Gastroesophageal sphincter (tissue), 4 donors: ENCODE measurements at regions not wholly inside any gene's neighbourhood (a gene's known extent, or its start where the extent isn't known, plus 50 kb on each side); places are given as distances from the start of the nearest gene placed in this dataset.
"Not testable (repeated sequence)": the region's sequence is repeated elsewhere in the genome, so short reads cannot be mapped to it uniquely, and the experiment has no call there.

ENCODE experiments used
- ATAC-seq: fragments of 150-250 bp; one replicate; pipeline ENCODE4 v1.9.1; 2016; ENCODE audit warnings: mild to moderate bottlenecking, moderate library complexity
- H3K27ac ChIP-seq, 4 donors: fragments of 200-600 bp; sonication (generic) in 3 of 4; 1 replicate in 3 of 4; 2 replicates in 1 of 4; pipeline ENCODE4 v1.5.1; 2016 to 2019
- H3K27me3 ChIP-seq: fragments of 200-600 bp; sonication (generic); one replicate; pipeline ENCODE4 v1.5.1; 2019
- H3K36me3 ChIP-seq, 2 donors: fragments of 200-600 bp; sonication (generic); one replicate each; pipeline ENCODE4 v1.5.1; 2019; ENCODE audit warnings: control low read depth in 1 of 2
- H3K4me1 ChIP-seq, 3 donors: fragments of 200-600 bp; sonication (generic); 1 replicate in 2 of 3; 2 replicates in 1 of 3; pipeline ENCODE4 v1.5.1; 2016 to 2019; ENCODE audit warnings: control low read depth in 2 of 3
- H3K4me3 ChIP-seq, 2 donors: fragments of 200-600 bp; sonication (generic); one replicate each; pipeline ENCODE4 v1.5.1; 2019; ENCODE audit warnings: mild to moderate bottlenecking in 1 of 2, moderate library complexity in 1 of 2
- H3K9me3 ChIP-seq, 3 donors: fragments of 200-600 bp; sonication (generic); one replicate each; pipeline ENCODE4 v1.5.1; 2017 to 2019; ENCODE audit warnings: control low read depth in 2 of 3
- EP300 ChIP-seq: sonication (generic); formaldehyde crosslinking; IDR thresholded peaks from one replicate; pipeline ENCODE4 v1.6.1; 2017; ENCODE audit warnings: antibody characterized with exemption, mild to moderate bottlenecking
- POLR2A ChIP-seq, 2 donors: fragments of 450-650 bp; IDR thresholded peaks; one replicate each; pipeline ENCODE4 v1.6.1; 2017; ENCODE audit warnings: antibody characterized with exemption in 2 of 2, mild to moderate bottlenecking in 2 of 2, moderate library complexity in 1 of 2
- POLR2AphosphoS5 ChIP-seq: sonication (generic); formaldehyde crosslinking; IDR thresholded peaks from one replicate; pipeline ENCODE4 v1.6.1; 2017; ENCODE audit warnings: antibody characterized with exemption
- WGBS, 2 donors: methylation state at CpG; one replicate each; pipeline ENCODE4 v1.1.5; 2018; ENCODE audit warnings: low coverage in 1 of 2; 5-methylcytosine and 5-hydroxymethylcytosine counted together
- TF ChIP-seq, protein P1 (sequence below), 4 experiments: fragments of 200-600 bp in 2 of 4; fragments of 450-650 bp in 2 of 4; sonication (generic) in 1 of 4; IDR thresholded peaks; one replicate each; pipeline ENCODE4 v1.5.1; 2017 to 2019; ENCODE audit warnings: antibody characterized with exemption in 4 of 4, mild to moderate bottlenecking in 2 of 4, moderate library complexity in 2 of 4

- Histone ChIP-seq H3K9me3 (no peaks in the 10 kb centered on the region), H3K36me3 (no peaks in the 10 kb centered on the region), H3K27me3 (no peaks in the 10 kb centered on the region), H3K4me1 (no peaks in the 10 kb centered on the region), H3K4me3 (no peak overlapping the region), H3K27ac (no peak overlapping the region)
- no peak for ATAC-seq
- TF ChIP-seq EP300: no peak
- TF ChIP-seq, protein P1, sequence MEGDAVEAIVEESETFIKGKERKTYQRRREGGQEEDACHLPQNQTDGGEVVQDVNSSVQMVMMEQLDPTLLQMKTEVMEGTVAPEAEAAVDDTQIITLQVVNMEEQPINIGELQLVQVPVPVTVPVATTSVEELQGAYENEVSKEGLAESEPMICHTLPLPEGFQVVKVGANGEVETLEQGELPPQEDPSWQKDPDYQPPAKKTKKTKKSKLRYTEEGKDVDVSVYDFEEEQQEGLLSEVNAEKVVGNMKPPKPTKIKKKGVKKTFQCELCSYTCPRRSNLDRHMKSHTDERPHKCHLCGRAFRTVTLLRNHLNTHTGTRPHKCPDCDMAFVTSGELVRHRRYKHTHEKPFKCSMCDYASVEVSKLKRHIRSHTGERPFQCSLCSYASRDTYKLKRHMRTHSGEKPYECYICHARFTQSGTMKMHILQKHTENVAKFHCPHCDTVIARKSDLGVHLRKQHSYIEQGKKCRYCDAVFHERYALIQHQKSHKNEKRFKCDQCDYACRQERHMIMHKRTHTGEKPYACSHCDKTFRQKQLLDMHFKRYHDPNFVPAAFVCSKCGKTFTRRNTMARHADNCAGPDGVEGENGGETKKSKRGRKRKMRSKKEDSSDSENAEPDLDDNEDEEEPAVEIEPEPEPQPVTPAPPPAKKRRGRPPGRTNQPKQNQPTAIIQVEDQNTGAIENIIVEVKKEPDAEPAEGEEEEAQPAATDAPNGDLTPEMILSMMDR (IDR thresholded peaks at IDR 0.05): no peak
- 60 to 69% methylated on average over 1 of the region's 1 CpG for WGBS, 2 donors
These were observed 121.3 kb upstream of the CTSV start for GRCh38 chr9:97160255-97160654.

GRCh38 chr9:97158722-97159121 is 119.8 kb upstream of the CTSV start:
- 92 to 94% methylated on average over 3 of the region's 3 CpGs for WGBS, 2 donors

GRCh38 chr9:97155441-97155840 is 116.5 kb upstream of the CTSV start:
- H3K4me3 ChIP-seq, H3K36me3 ChIP-seq, H3K27me3 ChIP-seq, H3K4me1 ChIP-seq, H3K9me3 ChIP-seq, H3K27ac ChIP-seq, ATAC-seq: not testable (repeated sequence)
- 100% methylated on average over 1 of the region's 5 CpGs; no CpG with 5 or more reads in 1 of the 2 donors for WGBS, 2 donors

More at GRCh38 chr9:97158722-97159121, 119.8 kb upstream of the CTSV start:
- not testable (repeated sequence) for ATAC-seq, H3K9me3 ChIP-seq, H3K4me3 ChIP-seq, H3K27me3 ChIP-seq, H3K27ac ChIP-seq, H3K36me3 ChIP-seq, H3K4me1 ChIP-seq

DNA sequence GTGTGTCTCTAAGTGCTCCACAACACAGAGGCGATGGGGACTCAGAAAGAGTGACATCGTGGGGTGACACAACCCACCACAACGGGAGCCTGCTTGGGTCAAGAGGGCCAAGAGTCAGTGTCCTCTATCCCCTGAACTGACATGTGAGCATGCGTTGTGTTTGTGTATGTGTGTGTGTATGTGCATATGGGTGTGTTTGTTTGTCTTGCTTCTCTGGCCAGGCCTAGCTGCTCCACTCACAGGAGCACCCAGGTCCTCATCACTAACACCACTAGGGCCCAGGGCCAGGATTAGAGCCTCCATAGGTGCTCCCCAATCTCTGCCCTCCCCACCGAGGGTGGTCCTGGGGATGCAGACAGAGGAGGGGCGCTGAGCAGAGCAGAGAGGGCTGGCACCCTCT is 115.0 kb upstream of the CTSV start:
- Histone ChIP-seq H3K27me3 (no peaks in the 10 kb centered on the region), H3K36me3 (no peaks in the 10 kb centered on the region), H3K27ac (no peak overlapping the region), H3K4me1 (no peaks in the 10 kb centered on the region), H3K4me3 (no peak overlapping the region), H3K9me3 (no peaks in the 10 kb centered on the region)
- TF ChIP-seq, protein P1 (IDR thresholded peaks at IDR 0.05): no peak
- no peak for TF ChIP-seq POLR2AphosphoS5
- no peak for TF ChIP-seq EP300
- no peak for TF ChIP-seq POLR2A (IDR thresholded peaks at IDR 0.05)
- WGBS, 2 donors: 90 to 100% methylated on average over 1 to 4 of the region's 6 CpGs
- no peak for ATAC-seq

- H3K36me3 ChIP-seq, ATAC-seq, H3K27ac ChIP-seq, H3K27me3 ChIP-seq, H3K4me3 ChIP-seq, H3K4me1 ChIP-seq, H3K9me3 ChIP-seq: not testable (repeated sequence)
- WGBS, 2 donors: 88% methylated on average over 3 of the region's 5 CpGs; no CpG with 5 or more reads in 1 of the 2 donors
These were observed 114.2 kb upstream of the CTSV start for GRCh38 chr9:97153160-97153559.

GRCh38 chr9:97150471-97150870 is 111.5 kb upstream of the CTSV start:
- not testable (repeated sequence) for H3K27me3 ChIP-seq, H3K9me3 ChIP-seq, H3K36me3 ChIP-seq, H3K4me3 ChIP-seq, H3K4me1 ChIP-seq, ATAC-seq, H3K27ac ChIP-seq
- WGBS, 2 donors: 96 to 100% methylated on average over 1 to 2 of the region's 2 CpGs

DNA sequence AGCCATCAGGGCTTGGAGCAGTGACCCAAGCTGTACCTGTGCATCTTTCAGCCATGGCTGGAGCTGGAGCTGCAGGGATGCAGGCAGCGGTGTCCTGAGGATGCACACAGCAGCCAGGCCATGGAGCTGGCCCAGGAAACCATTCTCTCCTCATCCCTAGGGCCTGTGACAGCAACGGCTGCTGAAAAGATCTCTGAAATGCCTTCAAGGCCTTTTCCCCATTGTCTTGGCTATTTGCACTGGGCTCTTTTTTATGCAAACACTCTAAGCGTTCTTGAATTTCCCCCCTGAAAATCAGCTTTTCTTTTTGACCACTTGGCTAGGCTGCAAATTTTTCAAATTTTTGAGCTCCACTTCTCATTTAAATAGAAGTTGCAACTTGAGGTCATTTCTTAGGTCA is 109.5 kb upstream of the CTSV start:
- ATAC-seq, H3K4me3 ChIP-seq, H3K27ac ChIP-seq, H3K27me3 ChIP-seq, H3K36me3 ChIP-seq, H3K4me1 ChIP-seq, H3K9me3 ChIP-seq: not testable (repeated sequence)
- WGBS, 2 donors: 81 to 90% methylated on average over 2 to 3 of the region's 3 CpGs

DNA sequence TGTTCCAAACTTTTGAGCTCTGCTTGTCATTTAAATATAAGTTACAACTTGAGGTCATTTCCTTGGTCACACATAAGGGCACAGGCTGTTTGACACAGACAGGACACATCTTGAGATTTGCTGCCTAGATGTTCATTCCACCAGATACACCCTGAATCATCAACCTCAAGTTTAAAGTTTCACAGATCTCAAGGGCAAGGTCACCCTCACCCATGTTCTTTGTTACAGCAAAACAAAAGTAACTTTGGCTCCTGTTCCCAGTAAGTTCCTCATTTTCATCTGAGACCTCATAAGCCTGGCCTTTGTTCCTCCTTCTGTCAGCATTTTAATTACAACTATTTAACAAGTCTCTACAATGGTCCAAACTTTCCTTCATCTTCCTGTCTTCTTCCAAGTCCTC is 106.7 kb upstream of the CTSV start:
- H3K4me3 ChIP-seq, H3K27ac ChIP-seq, H3K27me3 ChIP-seq, H3K9me3 ChIP-seq, ATAC-seq, H3K36me3 ChIP-seq, H3K4me1 ChIP-seq: not testable (repeated sequence)
